ENCODE measurements at regions not wholly inside any gene's neighbourhood (a gene's known extent, or its start where the extent isn't known, plus 50 kb on each side); places are given as distances from the start of the nearest gene placed in this dataset.

DNA sequence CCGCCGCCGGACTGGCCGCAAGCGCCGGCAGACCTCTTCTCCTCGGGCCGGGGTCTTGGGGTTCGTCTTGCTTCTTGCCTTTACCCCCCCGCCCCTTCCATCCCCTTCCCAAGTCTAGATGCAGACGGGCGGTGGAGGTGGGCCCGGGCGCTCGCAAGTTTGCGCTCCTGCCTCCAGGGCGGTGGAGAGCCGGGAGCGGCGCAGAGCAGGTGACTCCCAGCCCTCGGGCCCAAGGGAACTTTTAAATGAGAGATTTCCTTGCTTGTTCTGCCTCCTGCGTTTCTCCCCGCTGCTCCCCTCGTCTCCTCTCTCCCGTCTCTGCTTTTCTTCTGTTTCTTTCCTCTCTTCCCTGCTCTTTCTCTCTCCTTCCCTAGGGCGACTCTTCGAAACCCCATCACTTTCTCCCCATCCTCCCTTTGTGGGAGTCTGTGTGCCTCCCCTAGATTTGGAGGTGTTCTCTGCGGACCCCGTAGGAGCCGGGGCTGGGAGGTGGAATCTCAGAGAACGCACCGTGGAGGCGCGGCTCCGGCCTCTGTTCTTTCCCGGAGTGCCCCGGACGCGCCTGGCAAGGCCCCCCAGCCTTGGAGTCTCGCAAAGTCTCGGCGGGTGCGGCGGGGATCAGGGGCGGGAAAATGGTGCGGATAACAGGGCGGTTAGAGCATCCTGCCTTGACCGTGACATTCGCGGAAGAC lies 114.7 kb upstream of the MYL2 start:
- Mint-ChIP-seq H3K27ac (no peak overlapping the region), H3K27me3 (peaks cover 83% of the 10 kb centered on the region), H3K4me3 (peak overlapping the region; percentile 66), H3K36me3 (no peaks in the 10 kb centered on the region), H3K9me3 (no peaks in the 10 kb centered on the region), H3K4me1 (peaks cover 12% of the 10 kb centered on the region)
- DNase-seq, result no peak

- H3K4me3 Mint-ChIP-seq, result peak within 1 kb of the TSS; percentile 66
- H3K27me3 Mint-ChIP-seq, result peaks cover 82% of the 10 kb centered on the region
- no peaks in the 10 kb centered on the region for H3K36me3 Mint-ChIP-seq
- H3K27ac Mint-ChIP-seq, result no peak within 1 kb of the TSS
- peaks cover 12% of the 10 kb centered on the region for H3K4me1 Mint-ChIP-seq
- peak; percentile 23 for DNase-seq
- no peaks in the 10 kb centered on the region for H3K9me3 Mint-ChIP-seq
Measured at GRCh38 chr12:111034083-111034885, 113.9 kb upstream of the MYL2 start, which contains the start of gene CUX2. Gene CUX2 (plus strand): TSS chr12:111034165.

GRCh38 chr12:111033281-111034082 lies 113.1 kb upstream of the MYL2 start:
- no peaks in the 10 kb centered on the region for H3K36me3 Mint-ChIP-seq
- H3K4me3 Mint-ChIP-seq, result peak overlapping the region; percentile 37
- peaks cover 74% of the 10 kb centered on the region for H3K27me3 Mint-ChIP-seq
- DNase-seq, result peak; percentile 17
- H3K9me3 Mint-ChIP-seq, result no peaks in the 10 kb centered on the region
- H3K27ac Mint-ChIP-seq, result no peak overlapping the region
- peaks cover 12% of the 10 kb centered on the region for H3K4me1 Mint-ChIP-seq

GRCh38 chr12:111032591-111032919 lies 112.2 kb upstream of the MYL2 start:
- Mint-ChIP-seq H3K27ac (no peak overlapping the region), H3K4me3 (peak overlapping the region; percentile 54), H3K36me3 (no peaks in the 10 kb centered on the region), H3K9me3 (no peaks in the 10 kb centered on the region), H3K4me1 (peaks cover 12% of the 10 kb centered on the region), H3K27me3 (peaks cover 65% of the 10 kb centered on the region)
- no peak for DNase-seq

GRCh38 chr12:111031916-111032590 lies 111.7 kb upstream of the MYL2 start:
- H3K9me3 Mint-ChIP-seq, result no peaks in the 10 kb centered on the region
- peak overlapping the region; percentile 54 for H3K4me3 Mint-ChIP-seq
- no peaks in the 10 kb centered on the region for H3K36me3 Mint-ChIP-seq
- peaks cover 12% of the 10 kb centered on the region for H3K4me1 Mint-ChIP-seq
- peaks cover 60% of the 10 kb centered on the region for H3K27me3 Mint-ChIP-seq
- DNase-seq, result no peak
- H3K27ac Mint-ChIP-seq, result no peak overlapping the region

DNA sequence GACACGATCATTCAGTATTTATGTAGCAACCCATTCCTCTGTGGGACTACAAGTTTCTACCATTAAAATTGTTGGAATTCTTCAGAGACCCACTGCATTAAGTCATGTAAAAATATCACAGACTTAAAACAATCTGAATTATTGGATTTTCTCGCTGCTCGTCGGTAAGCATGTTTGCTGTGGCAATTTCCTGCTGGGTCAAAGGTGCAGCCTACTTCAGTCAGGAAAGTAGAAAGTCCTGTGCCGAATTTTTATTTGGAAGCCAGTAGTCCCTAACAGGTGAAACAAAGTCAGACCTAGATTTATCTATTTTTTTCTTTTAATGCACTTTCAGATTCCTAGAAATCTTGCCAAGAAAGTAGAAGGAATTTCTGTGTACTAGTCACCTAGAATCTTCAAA lies 110.4 kb upstream of the MYL2 start:
- H3K27me3 Mint-ChIP-seq, result peaks cover 51% of the 10 kb centered on the region
- H3K27ac Mint-ChIP-seq, result no peak overlapping the region
- no peaks in the 10 kb centered on the region for H3K9me3 Mint-ChIP-seq
- no peaks in the 10 kb centered on the region for H3K36me3 Mint-ChIP-seq
- DNase-seq, result no peak
- peaks cover 8% of the 10 kb centered on the region for H3K4me1 Mint-ChIP-seq
- H3K4me3 Mint-ChIP-seq, result no peak overlapping the region

DNA sequence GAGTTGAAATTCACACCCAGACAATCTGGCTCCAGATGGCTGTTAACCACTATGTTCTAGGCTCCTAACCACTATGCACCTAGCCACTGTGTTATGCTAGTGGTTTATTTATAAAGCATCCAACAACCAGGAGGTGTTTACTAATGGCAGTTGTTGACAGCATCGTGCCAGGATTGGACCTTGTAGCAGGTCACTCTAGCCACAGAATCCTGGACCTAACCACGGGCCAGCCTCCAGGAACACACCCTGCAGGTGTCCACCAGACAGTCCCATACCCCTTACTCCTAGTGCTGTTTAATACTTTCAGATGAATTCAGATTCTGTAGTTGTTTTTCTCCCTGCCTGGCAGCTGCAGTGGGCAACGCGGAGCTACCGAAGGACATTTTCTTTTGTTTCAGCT lies 109.4 kb upstream of the MYL2 start:
- Mint-ChIP-seq H3K36me3 (no peaks in the 10 kb centered on the region), H3K27me3 (peaks cover 41% of the 10 kb centered on the region), H3K4me3 (no peak overlapping the region), H3K27ac (no peak overlapping the region), H3K9me3 (no peaks in the 10 kb centered on the region), H3K4me1 (peaks cover 1% of the 10 kb centered on the region)
- no peak for DNase-seq

DNA sequence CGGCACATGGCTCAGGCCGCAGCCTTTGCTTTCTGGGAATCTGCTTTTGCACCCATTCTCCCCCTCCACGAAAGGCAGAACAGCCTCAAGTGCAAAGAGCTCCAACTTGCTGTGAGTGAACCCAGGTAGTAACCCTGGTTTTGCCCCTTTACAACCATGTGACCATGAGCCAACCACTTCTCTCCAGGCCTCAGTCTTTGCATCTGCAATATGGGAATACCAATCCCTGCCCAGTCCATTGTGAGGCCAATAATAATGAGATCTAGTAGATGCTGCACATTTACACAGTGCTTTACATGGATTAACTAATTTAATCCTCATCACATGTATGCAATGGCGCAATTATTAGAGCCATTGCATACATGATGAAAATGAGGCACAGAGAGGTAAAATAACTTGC lies 108.9 kb upstream of the MYL2 start:
- no peak overlapping the region for H3K4me3 Mint-ChIP-seq
- no peak overlapping the region for H3K27ac Mint-ChIP-seq
- no peaks in the 10 kb centered on the region for H3K9me3 Mint-ChIP-seq
- H3K4me1 Mint-ChIP-seq, result peaks cover 3% of the 10 kb centered on the region
- H3K27me3 Mint-ChIP-seq, result peaks cover 41% of the 10 kb centered on the region
- H3K36me3 Mint-ChIP-seq, result no peaks in the 10 kb centered on the region
- DNase-seq, result no peak

GRCh38 chr12:111028830-111029229 lies 108.5 kb upstream of the MYL2 start:
- Mint-ChIP-seq H3K36me3 (no peaks in the 10 kb centered on the region), H3K4me3 (no peak overlapping the region), H3K27ac (no peak overlapping the region), H3K4me1 (peaks cover 4% of the 10 kb centered on the region), H3K9me3 (no peaks in the 10 kb centered on the region), H3K27me3 (peaks cover 41% of the 10 kb centered on the region)
- DNase-seq, result no peak

- H3K4me1 Mint-ChIP-seq, result peaks cover 3% of the 10 kb centered on the region
Measured at GRCh38 chr12:111027431-111027830, 107.1 kb upstream of the MYL2 start.

DNA sequence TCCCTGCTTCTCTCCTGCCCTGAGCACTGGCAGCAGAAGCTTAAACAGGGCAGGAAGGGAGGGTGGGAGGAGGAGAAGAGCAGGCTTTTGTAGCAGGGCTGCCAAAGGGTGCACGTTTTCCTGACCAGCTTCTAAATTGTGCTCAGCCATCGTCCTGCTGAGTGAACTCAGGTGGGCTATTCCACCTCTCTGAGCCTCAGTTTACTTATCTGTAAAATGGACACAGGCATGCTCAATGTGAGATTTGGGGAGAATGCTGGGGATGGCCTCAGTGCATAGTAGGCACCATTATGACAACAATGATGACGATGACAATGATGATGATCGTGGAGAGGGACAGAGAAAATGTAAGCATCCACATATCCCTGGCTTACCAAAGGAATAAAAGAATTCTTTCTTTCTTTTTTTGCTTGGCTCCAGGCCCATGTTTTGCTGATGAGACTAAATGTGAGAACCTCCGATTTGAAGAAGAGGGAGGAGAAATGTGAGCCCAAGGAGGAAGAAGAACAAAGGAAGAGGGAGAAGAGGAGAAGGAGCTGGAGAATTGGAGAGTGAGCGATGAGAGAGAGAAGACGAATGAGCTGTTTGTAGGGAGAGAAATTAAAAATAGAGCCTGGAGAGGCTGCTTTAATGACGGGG lies 105.5 kb upstream of the MYL2 start:
- Mint-ChIP-seq H3K36me3 (no peaks in the 10 kb centered on the region), H3K4me1 (peaks cover 3% of the 10 kb centered on the region), H3K4me3 (no peak overlapping the region), H3K27me3 (peaks cover 15% of the 10 kb centered on the region), H3K9me3 (no peaks in the 10 kb centered on the region), H3K27ac (no peak overlapping the region)
- no peak for DNase-seq

More at GRCh38 chr12:111027431-111027830, 107.1 kb upstream of the MYL2 start:
- Mint-ChIP-seq H3K27ac (no peak overlapping the region), H3K27me3 (peaks cover 30% of the 10 kb centered on the region), H3K36me3 (no peaks in the 10 kb centered on the region), H3K4me3 (no peak overlapping the region), H3K9me3 (no peaks in the 10 kb centered on the region)
- DNase-seq, result no peak

- peaks cover 15% of the 10 kb centered on the region for H3K27me3 Mint-ChIP-seq
- H3K4me1 Mint-ChIP-seq, result peaks cover 3% of the 10 kb centered on the region
- no peak overlapping the region for H3K27ac Mint-ChIP-seq
- DNase-seq, result no peak
- H3K36me3 Mint-ChIP-seq, result no peaks in the 10 kb centered on the region
- no peak overlapping the region for H3K4me3 Mint-ChIP-seq
- H3K9me3 Mint-ChIP-seq, result no peaks in the 10 kb centered on the region
Measured at GRCh38 chr12:111025301-111025700, 104.9 kb upstream of the MYL2 start.

GRCh38 chr12:111024205-111024801 lies 103.9 kb upstream of the MYL2 start:
- DNase-seq, result peak; percentile 35
- peaks cover 18% of the 10 kb centered on the region for H3K27me3 Mint-ChIP-seq
- H3K27ac Mint-ChIP-seq, result no peak overlapping the region
- no peaks in the 10 kb centered on the region for H3K36me3 Mint-ChIP-seq
- peaks cover 3% of the 10 kb centered on the region for H3K4me1 Mint-ChIP-seq
- H3K4me3 Mint-ChIP-seq, result no peak overlapping the region
- H3K9me3 Mint-ChIP-seq, result no peaks in the 10 kb centered on the region

GRCh38 chr12:111022386-111022785 lies 102.0 kb upstream of the MYL2 start:
- Mint-ChIP-seq H3K4me1 (peaks cover 3% of the 10 kb centered on the region), H3K9me3 (no peaks in the 10 kb centered on the region), H3K4me3 (no peak overlapping the region), H3K27me3 (peaks cover 34% of the 10 kb centered on the region), H3K36me3 (no peaks in the 10 kb centered on the region), H3K27ac (no peak overlapping the region)
- DNase-seq, result no peak

All from activated naive CD8-positive, alpha-beta T cell treated with anti-CD3 and anti-CD28 coated beads for 36 hours (primary cell).